ENCODE measurements at regions not wholly inside any gene's neighbourhood (a gene's known extent, or its start where the extent isn't known, plus 50 kb on each side); places are given as distances from the start of the nearest gene placed in this dataset.

- no peak overlapping the region for H3K4me3 ChIP-seq (ENCODE audit: low read depth, low read length)
- no peak for DNase-seq (ENCODE audit: low read depth)
- in situ Hi-C loops (cut with HindIII; ENCODE audit: low sequenced_read_pairs) = no loop called here
- TF ChIP-seq CTCF (IDR thresholded peaks at IDR 0.05; ENCODE audit: low read depth, low read length, missing control alignments) = no peak
These were observed 136.5 kb downstream of the SNX18 start for GRCh38 chr5:54653956-54654614.

DNA sequence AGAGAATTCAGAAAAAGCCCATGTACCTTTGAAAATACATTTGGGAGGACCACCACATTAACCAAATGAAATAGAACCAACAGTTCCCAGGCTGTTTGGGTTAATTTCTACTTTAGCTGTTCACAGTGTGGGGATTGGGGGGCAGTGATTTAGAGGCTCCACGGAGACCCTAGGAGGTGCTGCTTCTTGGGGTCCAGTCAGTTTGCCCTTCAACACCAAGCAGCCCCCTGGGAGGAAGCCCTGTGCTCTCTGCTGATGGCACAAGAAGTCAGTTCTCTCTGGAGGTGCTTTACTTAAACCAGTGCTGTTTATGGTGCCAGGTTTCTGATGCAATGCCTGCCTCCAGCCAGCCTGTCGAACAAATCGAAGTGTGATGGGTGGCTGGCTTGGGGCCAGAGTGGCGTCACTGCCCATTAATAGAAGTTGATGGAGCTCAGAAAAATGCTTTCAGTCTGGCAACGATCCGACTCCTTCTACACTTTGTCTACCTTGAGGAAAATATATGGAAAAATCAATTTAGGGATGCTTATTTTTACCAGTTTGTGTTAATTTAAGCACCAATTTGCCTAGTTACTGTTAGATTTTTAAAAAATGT lies 134.0 kb downstream of the SNX18 start:
- in situ Hi-C loops (cut with HindIII; ENCODE audit: low sequenced_read_pairs) = no loop called here
- TF ChIP-seq CTCF (IDR thresholded peaks at IDR 0.05; ENCODE audit: low read depth, low read length, missing control alignments) = no peak
- DNase-seq (ENCODE audit: low read depth) = no peak
- no peak overlapping the region for H3K4me3 ChIP-seq (ENCODE audit: low read depth, low read length)

- in situ Hi-C loops (cut with HindIII; ENCODE audit: low sequenced_read_pairs) = no loop called here
- H3K4me3 ChIP-seq (ENCODE audit: low read depth, low read length) = no peak overlapping the region
- no peak for TF ChIP-seq CTCF (IDR thresholded peaks at IDR 0.05; ENCODE audit: low read depth, low read length, missing control alignments)
- DNase-seq (ENCODE audit: low read depth) = no peak
These were observed 131.5 kb downstream of the SNX18 start for GRCh38 chr5:54649041-54649504.

- H3K4me3 ChIP-seq (ENCODE audit: low read depth, low read length) = no peak overlapping the region
- in situ Hi-C loops (cut with HindIII; ENCODE audit: low sequenced_read_pairs) = no loop called here
- peak; percentile 87 for DNase-seq (ENCODE audit: low read depth)
- peak; percentile 10 for TF ChIP-seq CTCF (IDR thresholded peaks at IDR 0.05; ENCODE audit: low read depth, low read length, missing control alignments)
These were observed 129.0 kb downstream of the SNX18 start for GRCh38 chr5:54646356-54647101.

- no peak overlapping the region for H3K4me3 ChIP-seq (ENCODE audit: low read depth, low read length)
- DNase-seq (ENCODE audit: low read depth) = no peak
These were observed 128.4 kb downstream of the SNX18 start for GRCh38 chr5:54645882-54646355.

More at GRCh38 chr5:54645882-54646355, 128.4 kb downstream of the SNX18 start:
- in situ Hi-C loops (cut with HindIII; ENCODE audit: low sequenced_read_pairs) = no loop called here
- TF ChIP-seq CTCF (IDR thresholded peaks at IDR 0.05; ENCODE audit: low read depth, low read length, missing control alignments) = no peak

Measured in astrocyte of the cerebellum (primary cell).